22Rv1 (cell line): ENCODE measurements at regions not wholly inside any gene's neighbourhood (a gene's known extent, or its start where the extent isn't known, plus 50 kb on each side); places are given as distances from the start of the nearest gene placed in this dataset.

Experiments used
- CTCF ChIP-seq: fragments of 450-650 bp; IDR thresholded peaks from 2 replicates; pipeline ENCODE4 v1.5.1; 2017; ENCODE audit warnings: mild to moderate bottlenecking
- ZFX ChIP-seq: fragments of 450-650 bp; IDR thresholded peaks from 2 replicates; pipeline ENCODE4 v1.6.1; 2017; ENCODE audit warnings: antibody characterized with exemption, borderline replicate concordance

- TF ChIP-seq CTCF (no peak), ZFX (no peak)
These were observed 150.0 kb upstream of the BET1 start for GRCh38 chr7:94154182-94154581.
